HCT116 (cell line): ENCODE measurements at regions not wholly inside any gene's neighbourhood (a gene's known extent, or its start where the extent isn't known, plus 50 kb on each side); places are given as distances from the start of the nearest gene placed in this dataset.

Experiments
- ATAC-seq: fragments of 200-7000 bp; cut with Tn5 transposase; 2 replicates; pipeline ENCODE4 v1.9.1; 2020; ENCODE audit warnings: mild to moderate bottlenecking, moderate library complexity
- BruUV-seq: library from RNA; stranded (reverse); fragments of 400-500 nt; replicated peaks from 2 replicates; lab custom pipeline; 2021; lab: Mats Ljungman, UMichigan
- CTCF ChIA-PET: fragments of 300-600 bp; sonication (Branson Sonifier 250); formaldehyde crosslinking; loops from one replicate; lab custom pipeline; 2021; ENCODE audit warnings: antibody characterized with exemption; lab: Charles Lee
- POLR2A ChIA-PET: fragments of 300-600, 350-600 bp; sonication (Branson Sonifier 250); formaldehyde crosslinking; loops from one replicate; lab custom pipeline; 2021; ENCODE audit warnings: antibody characterized with exemption; lab: Charles Lee
- RAD21 ChIA-PET, 2 experiments: fragments of 300-600 bp; sonication (Branson Sonifier 250); formaldehyde crosslinking; loops; one replicate each; lab custom pipeline; 2023; ENCODE audit warnings: low total read pairs in 2 of 2; ENCODE audit not compliant: uncharacterized antibody in 2 of 2, unreplicated experiment in 2 of 2, low non-redundant PET in 1 of 2; lab: Charles Lee
- DNase-seq: peaks from one replicate; pipeline ENCODE4 v3.0.0-alpha.2; 2010; ENCODE audit warnings: low read depth, low spot score
- H2AFZ ChIP-seq: fragments of 200-600 bp; shearing (Covaris generic), sonication (generic); 2 replicates; pipeline ENCODE4 v1.6.1; 2017; ENCODE audit warnings: low read depth, mixed run types, mixed read lengths, antibody characterized with exemption, low read length; ENCODE audit not compliant: poor library complexity, severe bottlenecking
- H3K27ac ChIP-seq: 2 replicates; pipeline ENCODE4 v1.5.1; 2012; ENCODE audit warnings: low read depth, low read length
- H3K27me3 ChIP-seq: fragments of 200-600 bp; sonication (generic); 2 replicates; pipeline ENCODE4 v1.6.1; 2016; ENCODE audit warnings: mixed run types, low read length, mixed read lengths; ENCODE audit not compliant: insufficient read depth
- H3K36me3 ChIP-seq, 2 experiments: fragments of 200-500 bp in 1 of 2; fragments of 200-600 bp in 1 of 2; sonication (Bioruptor generic) in 1 of 2; sonication (generic) in 1 of 2; 2 replicates each; pipeline versions ENCODE4 v1.5.1 to v1.6.1; 2014 to 2016; ENCODE audit warnings: low read length in 2 of 2, inconsistent platforms in 1 of 2, mixed read lengths in 1 of 2, mixed run types in 1 of 2; ENCODE audit not compliant: insufficient read depth in 2 of 2, control insufficient read depth in 1 of 2
- H3K4me1 ChIP-seq, 2 experiments: fragments of 200-600 bp in 1 of 2; sonication (generic) in 1 of 2; 2 replicates each; pipeline versions ENCODE4 v1.5.1 to v1.6.1; 2012 to 2017; ENCODE audit warnings: low read length in 2 of 2, inconsistent platforms in 1 of 2, mild to moderate bottlenecking in 1 of 2, mixed read lengths in 1 of 2, mixed run types in 1 of 2, moderate library complexity in 1 of 2; ENCODE audit not compliant: insufficient read depth in 2 of 2, control insufficient read depth in 1 of 2
- H3K4me2 ChIP-seq: fragments of 200-600 bp; sonication (generic); 2 replicates; pipeline ENCODE4 v1.6.1; 2017; ENCODE audit warnings: mixed run types, low read length, mixed read lengths
- H3K4me3 ChIP-seq, 2 experiments: fragments of 200-600 bp in 1 of 2; sonication (generic) in 1 of 2; replicated peaks in 1 of 2; 2 replicates each; pipeline ENCODE4 v1.5.1; 2011 to 2016; ENCODE audit warnings: low read length in 2 of 2, control low read depth in 1 of 2, low read depth in 1 of 2, mild to moderate bottlenecking in 1 of 2, mixed read lengths in 1 of 2, mixed run types in 1 of 2
- H3K79me2 ChIP-seq: fragments of 200-600 bp; sonication (generic); 2 replicates; pipeline ENCODE4 v1.6.1; 2017; ENCODE audit warnings: mild to moderate bottlenecking, mixed run types, low read length, moderate library complexity, mixed read lengths; ENCODE audit not compliant: insufficient read depth
- H3K9ac ChIP-seq: fragments of 200-600 bp; sonication (generic); 2 replicates; pipeline ENCODE4 v1.6.1; 2016; ENCODE audit warnings: low read length, mixed read lengths
- H3K9me2 ChIP-seq: fragments of 200-600 bp; sonication (generic), shearing (Covaris generic); 2 replicates; pipeline ENCODE4 v1.6.1; 2017; ENCODE audit warnings: mixed run types, mild to moderate bottlenecking, moderate library complexity; ENCODE audit not compliant: insufficient read depth
- H3K9me3 ChIP-seq, 2 experiments: fragments of 200-500 bp in 1 of 2; fragments of 200-600 bp in 1 of 2; sonication (Bioruptor generic) in 1 of 2; sonication (generic) in 1 of 2; 2 replicates each; pipeline ENCODE4 v1.6.1; 2014 to 2017; ENCODE audit warnings: low read length in 2 of 2, mixed read lengths in 2 of 2, inconsistent platforms in 1 of 2, low read depth in 1 of 2, mild to moderate bottlenecking in 1 of 2, mixed run types in 1 of 2, moderate library complexity in 1 of 2; ENCODE audit not compliant: control insufficient read depth in 1 of 2, insufficient read depth in 1 of 2
- H4K20me1 ChIP-seq: fragments of 200-600 bp; sonication (generic), shearing (Covaris generic); 2 replicates; pipeline ENCODE4 v1.6.1; 2017; ENCODE audit warnings: mixed run types, mild to moderate bottlenecking, moderate library complexity; ENCODE audit not compliant: insufficient read depth
- ATF3 ChIP-seq: IDR thresholded peaks from 2 replicates; pipeline ENCODE4 v1.6.1; 2012
- RAD21 ChIP-seq: IDR thresholded peaks from 2 replicates; pipeline ENCODE4 v1.6.1; 2012; ENCODE audit warnings: low read depth, mild to moderate bottlenecking
- SRF ChIP-seq: IDR thresholded peaks from 2 replicates; pipeline ENCODE4 v1.6.1; 2012; ENCODE audit warnings: low read depth
- intact Hi-C: fragments of 100-400 bp; cut with micrococcal nuclease; formaldehyde crosslinking; loops from 2 replicates; pipeline ENCODE4 v1.10.0; 2022

- H3K9me3 ChIP-seq: no peaks in the 10 kb centered on the region
- ATAC-seq: no peak
- POLR2A ChIA-PET: no interaction called here
- no peaks in the 10 kb centered on the region for H3K27me3 ChIP-seq
- TF ChIP-seq RAD21 (no peak), ATF3 (no peak)
- TF ChIP-seq, all 23 proteins: peak for 0
- no peaks in the 10 kb centered on the region for H3K36me3 ChIP-seq
- H3K79me2 ChIP-seq: no peaks in the 10 kb centered on the region
- H3K4me1 ChIP-seq: no peaks in the 10 kb centered on the region
- H2AFZ ChIP-seq: no peak overlapping the region
- no peak overlapping the region for H3K4me3 ChIP-seq
- intact Hi-C loops: no loop called here
- H3K9me2 ChIP-seq: no peaks in the 10 kb centered on the region
- no peak overlapping the region for H3K27ac ChIP-seq
- no TSS peak for BruUV-seq
- ChIA-PET RAD21 (no interaction called here), CTCF (no interaction called here)
- no peaks in the 10 kb centered on the region for H4K20me1 ChIP-seq
- no peak overlapping the region for H3K9ac ChIP-seq
- no peak for DNase-seq
- no peak overlapping the region for H3K4me2 ChIP-seq
These were observed 114.4 kb upstream of the PDE1A start for GRCh38 chr2:182541268-182541667.

- H3K4me1 ChIP-seq: no peaks in the 10 kb centered on the region
- H4K20me1 ChIP-seq: no peaks in the 10 kb centered on the region
- no peak for DNase-seq
- H3K36me3 ChIP-seq: no peaks in the 10 kb centered on the region
- no peak for TF ChIP-seq SRF
- ChIA-PET POLR2A (no interaction called here), CTCF (no interaction called here), RAD21 (no interaction called here)
- no peak overlapping the region for H3K9ac ChIP-seq
- H3K9me3 ChIP-seq: no peaks in the 10 kb centered on the region
- no peak for ATAC-seq
- no peak overlapping the region for H3K27ac ChIP-seq
- no peak overlapping the region for H3K4me2 ChIP-seq
- no TSS peak for BruUV-seq
- H3K79me2 ChIP-seq: no peaks in the 10 kb centered on the region
- intact Hi-C loops: no loop called here
- H2AFZ ChIP-seq: no peak overlapping the region
- H3K9me2 ChIP-seq: no peaks in the 10 kb centered on the region
- no peaks in the 10 kb centered on the region for H3K27me3 ChIP-seq
- no peak overlapping the region for H3K4me3 ChIP-seq
These were observed 115.8 kb upstream of the PDE1A start for GRCh38 chr2:182542501-182543258.
